OCI-LY7 (cell line): ENCODE measurements at regions not wholly inside any gene's neighbourhood (a gene's known extent, or its start where the extent isn't known, plus 50 kb on each side); places are given as distances from the start of the nearest gene placed in this dataset.
A peak's percentile ranks its signal among the peaks of the same experiment; 100 is the strongest.

Source experiments
- BruUV-seq: library from RNA; stranded (reverse); fragments of 400-500 nt; replicated peaks from 2 replicates; lab custom pipeline; 2021; lab: Mats Ljungman, UMichigan
- CTCF ChIA-PET: fragments of 300-600 bp; sonication (Branson Sonifier 250); formaldehyde crosslinking; loops from one replicate; lab custom pipeline; 2022; ENCODE audit warnings: antibody characterized with exemption; ENCODE audit not compliant: unreplicated experiment; lab: Charles Lee
- POLR2A ChIA-PET: fragments of 300-600 bp; sonication (Branson Sonifier 250); formaldehyde crosslinking; loops from one replicate; lab custom pipeline; 2022; ENCODE audit warnings: antibody characterized with exemption; lab: Charles Lee
- DNase-seq: peaks from one replicate; pipeline ENCODE4 v3.0.0-alpha.2; 2015; ENCODE audit warnings: low spot score
- H2AFZ ChIP-seq: fragments of 200-600 bp; sonication (generic), shearing (Covaris generic); 2 replicates; pipeline ENCODE4 v1.6.1; 2014; ENCODE audit warnings: mild to moderate bottlenecking, antibody characterized with exemption, low read length, moderate library complexity
- H3K27ac ChIP-seq: fragments of 200-600 bp; sonication (generic); 2 replicates; pipeline ENCODE4 v1.5.1; 2014; ENCODE audit warnings: mixed run types, low read depth, mild to moderate bottlenecking, moderate library complexity, low read length, inconsistent platforms; ENCODE audit not compliant: poor library complexity, severe bottlenecking
- H3K36me3 ChIP-seq: fragments of 200-600 bp; sonication (generic); 2 replicates; pipeline ENCODE4 v1.6.1; 2014; ENCODE audit warnings: mild to moderate bottlenecking, antibody characterized with exemption, low read length, moderate library complexity, mixed read lengths; ENCODE audit not compliant: insufficient read depth
- H3K4me1 ChIP-seq: fragments of 200-600 bp; sonication (generic); 2 replicates; pipeline ENCODE4 v1.5.1; 2014; ENCODE audit warnings: mild to moderate bottlenecking, low read length; ENCODE audit not compliant: insufficient read depth, poor library complexity, severe bottlenecking
- H3K4me2 ChIP-seq: fragments of 200-600 bp; sonication (generic); 2 replicates; pipeline ENCODE4 v1.6.1; 2014; ENCODE audit warnings: mild to moderate bottlenecking, low read length
- H3K4me3 ChIP-seq: fragments of 200-600 bp; sonication (generic); 2 replicates; pipeline ENCODE4 v1.5.1; 2014; ENCODE audit warnings: mild to moderate bottlenecking, low read depth, low read length; ENCODE audit not compliant: poor library complexity, severe bottlenecking
- H3K79me2 ChIP-seq: fragments of 200-600 bp; sonication (generic); 2 replicates; pipeline ENCODE4 v1.6.1; 2016; ENCODE audit warnings: low read depth, mild to moderate bottlenecking, low read length, moderate library complexity, mixed read lengths; ENCODE audit not compliant: insufficient read depth
- H3K9me2 ChIP-seq: fragments of 200-600 bp; sonication (generic); 2 replicates; pipeline ENCODE4 v1.6.1; 2016; ENCODE audit warnings: mild to moderate bottlenecking, low read length, mixed read lengths; ENCODE audit not compliant: insufficient read depth
- H3K9me3 ChIP-seq: fragments of 200-600 bp; sonication (generic); 2 replicates; pipeline ENCODE4 v1.6.1; 2014; ENCODE audit warnings: mild to moderate bottlenecking, mixed run types, low read length, mixed read lengths
- H4K20me1 ChIP-seq: fragments of 200-600 bp; sonication (generic); 2 replicates; pipeline ENCODE4 v1.6.1; 2014; ENCODE audit warnings: mild to moderate bottlenecking, antibody characterized with exemption, low read length, moderate library complexity, mixed read lengths; ENCODE audit not compliant: insufficient read depth
- CTCF ChIP-seq: fragments of 200-600 bp; sonication (generic); conservative IDR thresholded peaks from 2 replicates; pipeline ENCODE4 v1.5.1; 2014; ENCODE audit warnings: mild to moderate bottlenecking, antibody characterized with exemption, low read length, moderate library complexity, mixed read lengths
- EZH2phosphoT487 ChIP-seq: fragments of 200-600 bp; sonication (generic); IDR thresholded peaks from 2 replicates; pipeline ENCODE4 v1.6.1; 2018; ENCODE audit warnings: low read depth, borderline replicate concordance, mild to moderate bottlenecking, mixed run types, antibody characterized with exemption, low read length, moderate library complexity, mixed read lengths
- intact Hi-C: fragments of 100-400 bp; cut with micrococcal nuclease; formaldehyde crosslinking; loops from one replicate; pipeline ENCODE4 v1.10.0; 2022; ENCODE audit not compliant: unreplicated experiment

- DNase-seq: no peak
- POLR2A ChIA-PET: interaction anchor here (0.6 to 1.1 kb wide), 2 partner anchors 10 to 34 kb away, joined by 3 to 4 read pairs; no protein-coding TSS in a partner anchor
- TF ChIP-seq EZH2phosphoT487 (no peak), CTCF (no peak)
- intact Hi-C loops: no loop called here
- CTCF ChIA-PET: no interaction called here
- no peaks in the 10 kb centered on the region for H3K36me3 ChIP-seq
- no TSS peak for BruUV-seq
- H3K4me1 ChIP-seq: peaks cover 25% of the 10 kb centered on the region
- no peaks in the 10 kb centered on the region for H4K20me1 ChIP-seq
- no peak overlapping the region for H3K4me3 ChIP-seq
- H3K4me2 ChIP-seq: no peak overlapping the region
- H3K79me2 ChIP-seq: no peaks in the 10 kb centered on the region
- peak overlapping the region; percentile 84 for H2AFZ ChIP-seq
- no peaks in the 10 kb centered on the region for H3K9me2 ChIP-seq
- H3K9me3 ChIP-seq: 0 out of 2 replicates have a peak, but pooled peaks cover 7% of the 10 kb centered on the region
- H3K27ac ChIP-seq: no peak overlapping the region
Observed at GRCh38 chr14:39772627-39773026, 340.4 kb upstream of the FBXO33 start.

GRCh38 chr14:39768589-39768988 is 336.4 kb upstream of the FBXO33 start:
- Histone ChIP-seq H3K4me1 (peaks cover 61% of the 10 kb centered on the region), H2AFZ (peak overlapping the region; percentile 43; the same call in 1 of the 2 replicates), H3K9me2 (no peaks in the 10 kb centered on the region), H3K79me2 (no peaks in the 10 kb centered on the region), H4K20me1 (no peaks in the 10 kb centered on the region), H3K4me3 (no peak overlapping the region), H3K27ac (no peak overlapping the region), H3K36me3 (no peaks in the 10 kb centered on the region), H3K4me2 (peak overlapping the region; percentile 1; the same call in 1 of the 2 replicates), H3K9me3 (no peaks in the 10 kb centered on the region)
- TF ChIP-seq CTCF: no peak
- no peak for TF ChIP-seq EZH2phosphoT487
- ChIA-PET POLR2A (interaction anchor here (0.7 kb wide), 1 partner anchor 202 kb away, joined by 3 read pairs; no protein-coding TSS in a partner anchor), CTCF (no interaction called here)
- no TSS peak for BruUV-seq
- intact Hi-C loops: loop anchor here (5.0 kb wide), 1 partner anchor 449 kb away; no protein-coding TSS in a partner anchor
- peak; percentile 9 for DNase-seq

GRCh38 chr14:39766397-39767000 is 334.3 kb upstream of the FBXO33 start:
- no peaks in the 10 kb centered on the region for H3K36me3 ChIP-seq
- no peak for DNase-seq
- ChIA-PET CTCF (no interaction called here), POLR2A (interaction anchor here (0.6 kb wide), 1 partner anchor 184 kb away, joined by 4 read pairs; no protein-coding TSS in a partner anchor)
- H3K9me2 ChIP-seq: no peaks in the 10 kb centered on the region
- peaks cover 69% of the 10 kb centered on the region for H3K4me1 ChIP-seq
- intact Hi-C loops: loop anchor here (5.0 kb wide), 1 partner anchor 451 kb away; no protein-coding TSS in a partner anchor
- H3K27ac ChIP-seq: no peak overlapping the region
- no TSS peak for BruUV-seq
- no peaks in the 10 kb centered on the region for H3K79me2 ChIP-seq
- peak overlapping the region; percentile 17; the same call in 1 of the 2 replicates for H3K4me2 ChIP-seq
- H2AFZ ChIP-seq: peak overlapping the region; percentile 35; the same call in 1 of the 2 replicates
- H4K20me1 ChIP-seq: no peaks in the 10 kb centered on the region
- TF ChIP-seq EZH2phosphoT487 (no peak), CTCF (peak; percentile 28; the same call in 1 of the 2 replicates)
- H3K4me3 ChIP-seq: no peak overlapping the region
- H3K9me3 ChIP-seq: no peaks in the 10 kb centered on the region
